H9 (cell line): ENCODE measurements at regions not wholly inside any gene's neighbourhood (a gene's known extent, or its start where the extent isn't known, plus 50 kb on each side); places are given as distances from the start of the nearest gene placed in this dataset.

Source experiments
- DNase-seq: peaks from one replicate; pipeline ENCODE4 v3.0.0-alpha.2; 2017
- H2AFZ ChIP-seq: one replicate; pipeline ENCODE4 v1.6.1; 2013; ENCODE audit warnings: mild to moderate bottlenecking, low read length, control low read depth, moderate library complexity
- H2AK5ac ChIP-seq: 2 replicates; pipeline ENCODE4 v1.6.1; 2013; ENCODE audit warnings: low read length, control low read depth, mixed read lengths; ENCODE audit not compliant: insufficient read length
- H2BK120ac ChIP-seq: one replicate; pipeline ENCODE4 v1.6.1; 2013; ENCODE audit warnings: low read depth, mild to moderate bottlenecking, low read length, control low read depth, inconsistent platforms; ENCODE audit not compliant: poor library complexity, severe bottlenecking
- H2BK12ac ChIP-seq: 2 replicates; pipeline ENCODE4 v1.6.1; 2013; ENCODE audit warnings: low read length, control low read depth, mixed read lengths, low read depth; ENCODE audit not compliant: insufficient read length
- H2BK15ac ChIP-seq: 2 replicates; pipeline ENCODE4 v1.6.1; 2013; ENCODE audit warnings: low read depth, low read length, control low read depth
- H2BK20ac ChIP-seq: one replicate; pipeline ENCODE4 v1.6.1; 2013; ENCODE audit warnings: low read depth, mild to moderate bottlenecking, low read length, control low read depth, inconsistent platforms; ENCODE audit not compliant: poor library complexity, severe bottlenecking
- H2BK5ac ChIP-seq: 2 replicates; pipeline ENCODE4 v1.6.1; 2013; ENCODE audit warnings: low read length, control low read depth, mixed read lengths; ENCODE audit not compliant: insufficient read length
- H3K14ac ChIP-seq: 2 replicates; pipeline ENCODE4 v1.6.1; 2013; ENCODE audit warnings: low read length, control low read depth; ENCODE audit not compliant: insufficient read depth
- H3K18ac ChIP-seq: 2 replicates; pipeline ENCODE4 v1.6.1; 2013; ENCODE audit warnings: low read depth, mild to moderate bottlenecking, mixed read lengths, low read length, control low read depth; ENCODE audit not compliant: insufficient read length
- H3K23ac ChIP-seq: 2 replicates; pipeline ENCODE4 v1.6.1; 2013; ENCODE audit warnings: low read length, control low read depth, mixed read lengths, low read depth; ENCODE audit not compliant: insufficient read length
- H3K23me2 ChIP-seq: 2 replicates; pipeline ENCODE4 v1.6.1; 2013; ENCODE audit warnings: low read depth, mild to moderate bottlenecking, mixed read lengths, low read length, control low read depth; ENCODE audit not compliant: insufficient read length, poor library complexity, severe bottlenecking
- H3K27ac ChIP-seq: 2 replicates; pipeline ENCODE4 v1.5.1; 2013; ENCODE audit warnings: low read length, control low read depth, mixed read lengths, low read depth; ENCODE audit not compliant: insufficient read length
- H3K27me3 ChIP-seq: 2 replicates; pipeline ENCODE4 v1.6.1; 2013; ENCODE audit warnings: low read length, control low read depth, inconsistent platforms; ENCODE audit not compliant: insufficient read depth
- H3K4ac ChIP-seq: 2 replicates; pipeline ENCODE4 v1.6.1; 2013; ENCODE audit warnings: low read depth, mild to moderate bottlenecking, control low read depth, inconsistent platforms, low read length, moderate library complexity
- H3K4me1 ChIP-seq: 2 replicates; pipeline ENCODE4 v1.6.1; 2013; ENCODE audit warnings: low read length, control low read depth, inconsistent platforms; ENCODE audit not compliant: insufficient read depth
- H3K4me2 ChIP-seq: 2 replicates; pipeline ENCODE4 v1.6.1; 2013; ENCODE audit warnings: low read length, control low read depth, mixed read lengths; ENCODE audit not compliant: insufficient read length, insufficient read depth
- H3K56ac ChIP-seq: 2 replicates; pipeline ENCODE4 v1.6.1; 2013; ENCODE audit warnings: low read depth, mild to moderate bottlenecking, mixed read lengths, low read length, control low read depth; ENCODE audit not compliant: insufficient read length
- H3K79me1 ChIP-seq: 2 replicates; pipeline ENCODE4 v1.6.1; 2013; ENCODE audit warnings: low read depth, mild to moderate bottlenecking, moderate library complexity, low read length, control low read depth, inconsistent platforms; ENCODE audit not compliant: insufficient read depth, poor library complexity, severe bottlenecking
- H3K79me2 ChIP-seq: 2 replicates; pipeline ENCODE4 v1.6.1; 2013; ENCODE audit warnings: low read length, control low read depth, inconsistent platforms; ENCODE audit not compliant: insufficient read depth
- H3K9ac ChIP-seq: 2 replicates; pipeline ENCODE4 v1.6.1; 2013; ENCODE audit warnings: low read length, control low read depth, mixed read lengths; ENCODE audit not compliant: insufficient read length; ENCODE audit errors: extremely low read depth
- H3K9me3 ChIP-seq: one replicate; pipeline ENCODE4 v1.6.1; 2013; ENCODE audit warnings: low read depth, low read length, inconsistent platforms; ENCODE audit not compliant: control insufficient read depth
- H3T11ph ChIP-seq: one replicate; pipeline ENCODE4 v1.6.1; 2013; ENCODE audit warnings: mild to moderate bottlenecking, low read length, control low read depth, inconsistent platforms
- H4K20me1 ChIP-seq: one replicate; pipeline ENCODE4 v1.6.1; 2013; ENCODE audit not compliant: control insufficient read depth, insufficient read length, insufficient read depth
- H4K5ac ChIP-seq: 2 replicates; pipeline ENCODE4 v1.6.1; 2013; ENCODE audit warnings: low read depth, mild to moderate bottlenecking, mixed read lengths, low read length, control low read depth; ENCODE audit not compliant: insufficient read length
- H4K8ac ChIP-seq: replicated peaks from 2 replicates; pipeline ENCODE4 v1.6.1; 2013; ENCODE audit warnings: low read length, control low read depth, mixed read lengths, low read depth; ENCODE audit not compliant: insufficient read length
- H4K91ac ChIP-seq: 2 replicates; pipeline ENCODE4 v1.6.1; 2013; ENCODE audit warnings: low read depth, mild to moderate bottlenecking, moderate library complexity, mixed read lengths, low read length, control low read depth; ENCODE audit not compliant: insufficient read length
- H3K27ac Mint-ChIP-seq, 3 experiments: 2 replicates in 2 of 3; 3 replicates in 1 of 3; pipeline ENCODE4 v1.8.0; 2020 to 2021; ENCODE audit warnings: mixed read lengths in 3 of 3, mild to moderate bottlenecking in 1 of 3, moderate library complexity in 1 of 3
- H3K27me3 Mint-ChIP-seq: 2 replicates; pipeline ENCODE4 v1.8.0; 2021; ENCODE audit warnings: low read depth, mild to moderate bottlenecking, moderate library complexity, mixed read lengths
- H3K36me3 Mint-ChIP-seq, 3 experiments: 2 replicates in 2 of 3; 3 replicates in 1 of 3; pipeline ENCODE4 v1.8.0; 2020 to 2021; ENCODE audit warnings: low read depth in 3 of 3, mixed read lengths in 3 of 3; ENCODE audit not compliant: insufficient read depth in 1 of 3
- H3K4me1 Mint-ChIP-seq, 2 experiments: 2 replicates each; pipeline ENCODE4 v1.8.0; 2020; ENCODE audit warnings: mixed read lengths in 2 of 2
- H3K4me3 Mint-ChIP-seq, 2 experiments: 2 replicates in 1 of 2; 3 replicates in 1 of 2; pipeline ENCODE4 v1.8.0; 2020 to 2021; ENCODE audit warnings: mild to moderate bottlenecking in 2 of 2, mixed read lengths in 2 of 2, moderate library complexity in 1 of 2
- H3K9me3 Mint-ChIP-seq, 2 experiments: 2 replicates in 1 of 2; 3 replicates in 1 of 2; pipeline ENCODE4 v1.8.0; 2020; ENCODE audit warnings: mild to moderate bottlenecking in 2 of 2, mixed read lengths in 2 of 2, moderate library complexity in 1 of 2
- CTCF ChIP-seq: fragments of 200-600 bp; sonication (generic); conservative IDR thresholded peaks from 3 replicates; pipeline ENCODE4 v1.8.0; 2021; ENCODE audit warnings: antibody characterized with exemption, mild to moderate bottlenecking
- WGBS: extraction: QIAGEN DNeasy Blood & Tissue Kit; methylation state at CpG from one replicate; pipeline ENCODE4 v1.1.7; 2013; ENCODE audit warnings: missing lambda C conversion rate, low lambda C conversion rate, mixed read lengths; ENCODE audit not compliant: insufficient read length; ENCODE audit errors: extremely low coverage; 5-methylcytosine and 5-hydroxymethylcytosine counted together

- no peak overlapping the region for H3K18ac ChIP-seq
- no peak overlapping the region for H2BK12ac ChIP-seq
- no peaks in the 10 kb centered on the region for H4K20me1 ChIP-seq
- no peak overlapping the region for H4K91ac ChIP-seq
- no peak overlapping the region for H3K56ac ChIP-seq
- TF ChIP-seq CTCF = no peak
- H3K27me3 ChIP-seq = no peaks in the 10 kb centered on the region
- H4K8ac ChIP-seq = no peak overlapping the region
- Mint-ChIP-seq H3K27me3 (no peaks in the 10 kb centered on the region), H3K9me3 (no peaks in the 10 kb centered on the region), H3K36me3 (no peaks in the 10 kb centered on the region; a peak in 1 of 7 replicates), H3K27ac (no peak overlapping the region), H3K4me3 (no peak overlapping the region), H3K4me1 (peaks cover 4 to 5% of the 10 kb centered on the region in 2 experiments)
- no peak overlapping the region for H4K5ac ChIP-seq
- H2AK5ac ChIP-seq = no peak overlapping the region
- no CpG with 5 or more reads among the region's 4 CpGs for WGBS
- no peak overlapping the region for H3K4me2 ChIP-seq
- no peak overlapping the region for H2BK15ac ChIP-seq
- H2BK5ac ChIP-seq = no peak overlapping the region
- no peaks in the 10 kb centered on the region for H3K23me2 ChIP-seq
- H2BK20ac ChIP-seq = no peak overlapping the region
- no peak overlapping the region for H3K9ac ChIP-seq
- H3K4me1 ChIP-seq = no peaks in the 10 kb centered on the region
- no peak for DNase-seq
- H3K27ac ChIP-seq = no peak overlapping the region
- no peaks in the 10 kb centered on the region for H3K9me3 ChIP-seq
- H2AFZ ChIP-seq = no peak overlapping the region
- H3K79me2 ChIP-seq = no peaks in the 10 kb centered on the region
- no peak overlapping the region for H3K23ac ChIP-seq
- H3K14ac ChIP-seq = no peak overlapping the region
- no peak overlapping the region for H3K4ac ChIP-seq
- H3K79me1 ChIP-seq = no peaks in the 10 kb centered on the region
- no peak overlapping the region for H2BK120ac ChIP-seq
- no peak overlapping the region for H3T11ph ChIP-seq
Observed at GRCh38 chr2:137881711-137882110, 82.6 kb upstream of the HNMT start.
